ENCODE measurements at regions not wholly inside any gene's neighbourhood (a gene's known extent, or its start where the extent isn't known, plus 50 kb on each side); places are given as distances from the start of the nearest gene placed in this dataset.

DNA sequence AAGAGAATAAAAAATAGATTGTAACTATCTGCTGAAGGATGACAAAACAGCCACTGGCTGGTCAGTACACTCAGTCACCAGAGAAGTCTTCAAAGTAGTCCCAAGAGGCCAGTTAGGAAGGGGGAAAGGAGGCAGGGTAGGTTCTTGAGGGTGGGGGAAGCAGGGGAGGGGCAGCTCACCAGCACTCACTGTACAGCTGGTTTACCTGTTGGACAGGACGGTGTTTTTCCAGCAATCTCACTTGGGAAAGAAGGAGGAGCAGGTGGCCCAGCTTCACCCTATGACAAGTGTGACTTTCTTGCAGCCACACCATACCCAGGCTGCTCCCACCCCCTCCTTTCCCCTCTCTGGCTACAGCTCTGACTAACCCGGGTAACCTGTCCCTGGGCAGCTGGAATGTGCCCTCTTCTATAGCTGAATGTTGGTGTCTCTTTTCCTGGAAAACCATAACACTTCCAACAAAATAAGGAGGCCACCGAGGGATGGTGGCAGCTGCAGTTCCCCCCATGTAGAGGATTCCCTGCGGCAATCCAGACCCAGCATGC, 203.4 kb upstream of the NSMCE3 start:
- Histone ChIP-seq H3K9me3 (ENCODE audit: low read depth, low read length, poor library complexity, severe bottlenecking) (no peaks in the 10 kb centered on the region), H3K4me1 (ENCODE audit: insufficient read depth, low read length, poor library complexity, severe bottlenecking) (no peaks in the 10 kb centered on the region), H3K36me3 (ENCODE audit: insufficient read depth, low read length, poor library complexity, severe bottlenecking) (no peaks in the 10 kb centered on the region), H3K27ac (ENCODE audit: low read depth, low read length, poor library complexity, severe bottlenecking) (no peak overlapping the region), H3K4me3 (ENCODE audit: low read depth, low read length, poor library complexity, severe bottlenecking) (no peak overlapping the region), H3K27me3 (replicated peaks; ENCODE audit: insufficient read depth, low read depth, low read length, poor library complexity) (no peaks in the 10 kb centered on the region)
- DNase-seq (ENCODE audit: low spot score) = no peak
- BruUV-seq (replicated peaks) = no TSS peak
- TF ChIP-seq EZH2 (IDR thresholded peaks at IDR 0.05; ENCODE audit: borderline replicate concordance, low read depth, low read length, poor library complexity, severe bottlenecking) (no peak), CTCF (conservative IDR thresholded peaks at IDR 0.05; ENCODE audit: low read depth, low read length) (no peak)
- intact Hi-C loops (cut with micrococcal nuclease; ENCODE audit: unreplicated experiment) = no loop called here
- POLR2A ChIA-PET (ENCODE audit: low non-redundant PET) = no interaction called here
- CTCF ChIA-PET = no interaction called here

- ChIA-PET POLR2A (ENCODE audit: low non-redundant PET) (no interaction called here), CTCF (no interaction called here)
- H3K4me1 ChIP-seq (ENCODE audit: insufficient read depth, low read length, poor library complexity, severe bottlenecking) = no peaks in the 10 kb centered on the region
- no peaks in the 10 kb centered on the region for H3K9me3 ChIP-seq (ENCODE audit: low read depth, low read length, poor library complexity, severe bottlenecking)
- no peak overlapping the region for H3K4me3 ChIP-seq (ENCODE audit: low read depth, low read length, poor library complexity, severe bottlenecking)
- no peak for TF ChIP-seq CTCF (conservative IDR thresholded peaks at IDR 0.05; ENCODE audit: low read depth, low read length)
- no peak for TF ChIP-seq EZH2 (IDR thresholded peaks at IDR 0.05; ENCODE audit: borderline replicate concordance, low read depth, low read length, poor library complexity, severe bottlenecking)
- no peaks in the 10 kb centered on the region for H3K27me3 ChIP-seq (replicated peaks; ENCODE audit: insufficient read depth, low read depth, low read length, poor library complexity)
- H3K36me3 ChIP-seq (ENCODE audit: insufficient read depth, low read length, poor library complexity, severe bottlenecking) = no peaks in the 10 kb centered on the region
- intact Hi-C loops (cut with micrococcal nuclease; ENCODE audit: unreplicated experiment) = no loop called here
- no peak for DNase-seq (ENCODE audit: low spot score)
- BruUV-seq (replicated peaks) = no TSS peak
- H3K27ac ChIP-seq (ENCODE audit: low read depth, low read length, poor library complexity, severe bottlenecking) = no peak overlapping the region
These were observed 202.1 kb upstream of the NSMCE3 start for GRCh38 chr15:29471757-29472156.

- intact Hi-C loops (cut with micrococcal nuclease; ENCODE audit: unreplicated experiment) = no loop called here
- no peak overlapping the region for H3K4me3 ChIP-seq (ENCODE audit: low read depth, low read length, poor library complexity, severe bottlenecking)
- BruUV-seq (replicated peaks) = no TSS peak
- H3K9me3 ChIP-seq (ENCODE audit: low read depth, low read length, poor library complexity, severe bottlenecking) = no peaks in the 10 kb centered on the region
- CTCF ChIA-PET = no interaction called here
- no peak for DNase-seq (ENCODE audit: low spot score)
- no peak overlapping the region for H3K27ac ChIP-seq (ENCODE audit: low read depth, low read length, poor library complexity, severe bottlenecking)
- H3K27me3 ChIP-seq (replicated peaks; ENCODE audit: insufficient read depth, low read depth, low read length, poor library complexity) = no peaks in the 10 kb centered on the region
- no peak for TF ChIP-seq CTCF (conservative IDR thresholded peaks at IDR 0.05; ENCODE audit: low read depth, low read length)
- no peak for TF ChIP-seq EZH2 (IDR thresholded peaks at IDR 0.05; ENCODE audit: borderline replicate concordance, low read depth, low read length, poor library complexity, severe bottlenecking)
- no peaks in the 10 kb centered on the region for H3K4me1 ChIP-seq (ENCODE audit: insufficient read depth, low read length, poor library complexity, severe bottlenecking)
- POLR2A ChIA-PET (ENCODE audit: low non-redundant PET) = no interaction called here
- H3K36me3 ChIP-seq (ENCODE audit: insufficient read depth, low read length, poor library complexity, severe bottlenecking) = no peaks in the 10 kb centered on the region
These were observed 201.7 kb upstream of the NSMCE3 start for GRCh38 chr15:29471306-29471705.

Data from A673 (cell line).